GM10266 (cell line): ENCODE measurements at regions not wholly inside any gene's neighbourhood (a gene's known extent, or its start where the extent isn't known, plus 50 kb on each side); places are given as distances from the start of the nearest gene placed in this dataset.

ENCODE experiments used
- DNase-seq: peaks from one replicate; pipeline ENCODE4 v3.0.0; 2012; ENCODE audit errors: extremely low spot score
- CTCF ChIP-seq: IDR thresholded peaks from 2 replicates; pipeline ENCODE4 v1.5.1; 2012; ENCODE audit warnings: mild to moderate bottlenecking, low read depth; ENCODE audit not compliant: control insufficient read depth, insufficient read depth; ENCODE audit errors: missing control alignments

DNA sequence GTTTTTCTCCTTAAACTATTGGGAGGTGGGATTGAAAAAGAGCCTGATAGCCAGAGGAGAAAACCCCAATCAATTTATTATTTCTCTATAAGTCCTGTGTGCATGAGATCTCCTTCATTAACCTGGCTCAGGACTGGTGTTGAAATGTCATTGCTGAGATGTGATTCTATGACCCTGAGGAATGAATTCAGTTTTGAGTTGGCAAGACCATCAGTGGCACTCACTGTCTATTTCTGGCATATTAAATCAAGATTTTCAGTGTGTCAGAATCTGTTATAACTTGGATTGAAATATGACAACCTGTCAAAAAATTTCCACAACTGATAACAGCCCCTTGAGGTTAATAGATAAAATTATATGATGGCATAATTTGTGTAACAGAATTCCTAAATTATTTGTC is 431.1 kb downstream of the TFAP2B start:
- no peak for DNase-seq
- TF ChIP-seq CTCF = no peak

DNA sequence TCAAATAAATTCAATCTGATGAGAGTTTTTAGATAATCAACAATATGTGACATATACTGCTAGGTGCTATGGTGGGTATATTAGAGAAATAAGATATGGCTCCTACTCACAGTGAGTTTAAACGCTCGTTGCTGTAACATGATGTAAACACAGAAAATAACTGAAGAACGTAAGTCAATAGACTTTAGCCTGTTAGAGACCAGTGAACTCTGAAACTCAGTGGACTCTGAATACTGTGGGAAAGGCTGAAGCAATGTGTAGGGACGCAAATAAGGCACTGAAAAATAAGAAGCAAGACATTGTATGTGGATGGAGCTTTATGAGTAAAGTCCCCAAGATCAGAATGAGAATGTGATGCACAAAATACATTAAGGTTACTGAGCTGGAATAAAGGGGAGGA is 431.6 kb downstream of the TFAP2B start:
- no peak for DNase-seq
- no peak for TF ChIP-seq CTCF

DNA sequence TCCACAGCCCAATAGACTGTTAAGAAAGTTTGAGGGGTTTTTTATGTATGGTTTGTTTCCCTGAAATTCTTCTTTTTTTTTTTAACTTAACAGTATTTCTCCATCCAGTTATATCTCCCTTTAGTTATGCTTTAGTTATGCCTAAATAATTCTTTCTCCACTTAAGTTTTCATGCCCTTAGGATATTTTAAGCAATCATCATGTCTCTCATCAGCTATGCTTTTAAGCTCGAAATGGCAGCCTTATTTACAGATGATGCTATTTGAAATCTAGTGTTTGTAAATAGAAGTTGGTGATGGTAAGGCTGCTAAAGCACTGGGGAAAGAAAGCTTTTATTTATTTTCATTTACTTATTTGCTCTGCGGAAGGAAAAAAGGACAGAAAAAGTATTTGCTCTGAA is 439.3 kb downstream of the TFAP2B start:
- TF ChIP-seq CTCF = no peak
- no peak for DNase-seq

- no peak for TF ChIP-seq CTCF
- DNase-seq = no peak
Measured at GRCh38 chr6:51260003-51260402, 441.3 kb downstream of the TFAP2B start.

- no peak for TF ChIP-seq CTCF
- DNase-seq = no peak
Measured at GRCh38 chr6:51261691-51262090, 443.0 kb downstream of the TFAP2B start.

DNA sequence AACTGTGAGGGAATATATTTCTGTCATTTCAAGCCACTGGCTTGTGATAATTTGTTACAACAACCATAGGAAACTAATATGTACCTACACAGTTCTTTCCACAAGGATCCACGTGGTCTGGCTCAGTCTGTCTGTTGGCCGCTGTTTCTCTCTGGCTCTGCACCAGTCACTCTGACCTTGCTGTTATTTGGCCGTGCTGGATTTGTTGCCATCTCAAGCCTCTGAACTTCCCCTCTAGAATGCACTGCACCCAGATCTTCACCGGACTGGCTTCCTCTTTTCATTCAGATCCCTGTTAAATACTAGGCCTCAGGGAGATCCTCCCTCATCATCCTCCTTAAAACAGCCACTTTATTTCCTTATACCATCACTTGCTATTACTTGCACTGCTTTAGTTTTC is 446.8 kb downstream of the TFAP2B start:
- no peak for TF ChIP-seq CTCF
- DNase-seq = no peak

GRCh38 chr6:51266604-51267003 is 447.9 kb downstream of the TFAP2B start:
- no peak for DNase-seq
- no peak for TF ChIP-seq CTCF
